ENCODE measurements at regions not wholly inside any gene's neighbourhood (a gene's known extent, or its start where the extent isn't known, plus 50 kb on each side); places are given as distances from the start of the nearest gene placed in this dataset.
"Not testable (repeated sequence)": the region's sequence is repeated elsewhere in the genome, so short reads cannot be mapped to it uniquely, and the experiment has no call there.

DNA sequence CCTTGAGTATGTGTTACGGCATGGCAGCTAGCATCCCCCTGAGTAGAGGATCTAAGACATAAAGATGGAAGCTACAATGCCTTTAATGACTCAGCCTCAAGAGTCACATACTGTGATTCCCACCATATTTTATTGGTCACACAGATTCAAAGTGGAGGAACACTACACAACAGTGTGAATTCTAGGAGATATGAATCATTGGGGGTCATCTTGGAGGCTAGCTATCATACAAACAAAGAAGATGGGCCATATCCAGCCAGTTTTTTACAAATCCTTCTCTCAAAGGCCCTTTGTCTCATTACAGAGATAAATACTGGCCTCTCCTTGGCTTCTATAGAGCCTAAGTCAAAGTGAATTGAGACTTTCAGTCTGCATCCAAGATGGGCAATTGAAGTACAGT lies 177.0 kb downstream of the TBX15 start:
- Histone ChIP-seq H3K27me3 (ENCODE audit: control insufficient read depth in 1 of 2, insufficient read depth in 2 of 2, low read length in 2 of 2) (no peaks in the 10 kb centered on the region), H3K4me3 (ENCODE audit: low read length) (no peak overlapping the region), H3K4me1 (ENCODE audit: insufficient read depth, low read length) (no peaks in the 10 kb centered on the region), H3K9me3 (ENCODE audit: control insufficient read depth in 1 of 2, insufficient read depth in 1 of 2, low read length in 2 of 2) (peaks cover 0 to 9% of the 10 kb centered on the region in 2 experiments), H3K27ac (ENCODE audit: low read depth in 1 of 2, low read length in 2 of 2) (no peak overlapping the region), H3K36me3 (ENCODE audit: insufficient read depth, low read length) (no peaks in the 10 kb centered on the region)
- POLR2A ChIA-PET = no interaction called here
- Mint-ChIP-seq H3K27me3 (no peaks in the 10 kb centered on the region), H3K9me3 (peaks cover 4% of the 10 kb centered on the region), H3K36me3 (ENCODE audit: low read depth) (no peaks in the 10 kb centered on the region), H3K27ac (no peak overlapping the region), H3K4me3 (no peak overlapping the region), H3K4me1 (ENCODE audit: low read depth) (no peaks in the 10 kb centered on the region)
- intact Hi-C loops (cut with DNase I, micrococcal nuclease) = no loop called here
- no peak for ATAC-seq (ENCODE audit: poor library complexity)
- DNase-seq = no peak
- CTCF ChIA-PET = no interaction called here
- TF ChIP-seq, protein P1, sequence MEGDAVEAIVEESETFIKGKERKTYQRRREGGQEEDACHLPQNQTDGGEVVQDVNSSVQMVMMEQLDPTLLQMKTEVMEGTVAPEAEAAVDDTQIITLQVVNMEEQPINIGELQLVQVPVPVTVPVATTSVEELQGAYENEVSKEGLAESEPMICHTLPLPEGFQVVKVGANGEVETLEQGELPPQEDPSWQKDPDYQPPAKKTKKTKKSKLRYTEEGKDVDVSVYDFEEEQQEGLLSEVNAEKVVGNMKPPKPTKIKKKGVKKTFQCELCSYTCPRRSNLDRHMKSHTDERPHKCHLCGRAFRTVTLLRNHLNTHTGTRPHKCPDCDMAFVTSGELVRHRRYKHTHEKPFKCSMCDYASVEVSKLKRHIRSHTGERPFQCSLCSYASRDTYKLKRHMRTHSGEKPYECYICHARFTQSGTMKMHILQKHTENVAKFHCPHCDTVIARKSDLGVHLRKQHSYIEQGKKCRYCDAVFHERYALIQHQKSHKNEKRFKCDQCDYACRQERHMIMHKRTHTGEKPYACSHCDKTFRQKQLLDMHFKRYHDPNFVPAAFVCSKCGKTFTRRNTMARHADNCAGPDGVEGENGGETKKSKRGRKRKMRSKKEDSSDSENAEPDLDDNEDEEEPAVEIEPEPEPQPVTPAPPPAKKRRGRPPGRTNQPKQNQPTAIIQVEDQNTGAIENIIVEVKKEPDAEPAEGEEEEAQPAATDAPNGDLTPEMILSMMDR (IDR thresholded peaks at IDR 0.05) = no peak

DNA sequence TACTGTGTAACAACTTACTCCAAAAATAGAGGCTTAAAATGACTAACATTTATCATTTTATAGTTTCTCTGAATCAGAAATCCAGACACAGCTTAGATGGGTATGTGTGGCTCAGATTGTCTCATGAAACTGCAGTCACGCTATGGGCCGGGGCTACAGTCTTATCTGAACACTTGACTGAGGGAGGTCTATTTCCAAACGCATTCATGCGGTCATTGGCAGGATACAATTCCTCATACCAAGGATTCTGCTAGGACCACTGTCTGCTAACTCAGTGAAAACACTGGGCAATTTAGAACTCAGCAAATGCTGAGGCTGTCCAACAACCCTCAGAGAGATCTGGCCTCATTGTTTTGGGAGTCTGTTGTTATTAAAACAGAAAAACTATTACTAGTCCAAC lies 178.6 kb downstream of the TBX15 start:
- TF ChIP-seq, protein P1 (IDR thresholded peaks at IDR 0.05) = no peak
- no peak overlapping the region for H3K4me3 ChIP-seq (ENCODE audit: low read length)
- H3K36me3 ChIP-seq (ENCODE audit: insufficient read depth, low read length) = no peaks in the 10 kb centered on the region
- Mint-ChIP-seq H3K27me3 (no peaks in the 10 kb centered on the region), H3K9me3 (peaks cover 12% of the 10 kb centered on the region), H3K4me3 (no peak overlapping the region), H3K27ac (no peak overlapping the region), H3K36me3 (ENCODE audit: low read depth) (no peaks in the 10 kb centered on the region), H3K4me1 (ENCODE audit: low read depth) (no peaks in the 10 kb centered on the region)
- no peaks in the 10 kb centered on the region for H3K4me1 ChIP-seq (ENCODE audit: insufficient read depth, low read length)
- no peak for DNase-seq
- intact Hi-C loops (cut with DNase I, micrococcal nuclease) = no loop called here
- H3K9me3 ChIP-seq (ENCODE audit: control insufficient read depth in 1 of 2, insufficient read depth in 1 of 2, low read length in 2 of 2) = peaks cover 0 to 9% of the 10 kb centered on the region in 2 experiments
- H3K27ac ChIP-seq (ENCODE audit: low read depth in 1 of 2, low read length in 2 of 2) = no peak overlapping the region
- ChIA-PET CTCF (no interaction called here), POLR2A (no interaction called here)
- no peak for ATAC-seq (ENCODE audit: poor library complexity)
- H3K27me3 ChIP-seq (ENCODE audit: control insufficient read depth in 1 of 2, insufficient read depth in 2 of 2, low read length in 2 of 2) = no peaks in the 10 kb centered on the region

DNA sequence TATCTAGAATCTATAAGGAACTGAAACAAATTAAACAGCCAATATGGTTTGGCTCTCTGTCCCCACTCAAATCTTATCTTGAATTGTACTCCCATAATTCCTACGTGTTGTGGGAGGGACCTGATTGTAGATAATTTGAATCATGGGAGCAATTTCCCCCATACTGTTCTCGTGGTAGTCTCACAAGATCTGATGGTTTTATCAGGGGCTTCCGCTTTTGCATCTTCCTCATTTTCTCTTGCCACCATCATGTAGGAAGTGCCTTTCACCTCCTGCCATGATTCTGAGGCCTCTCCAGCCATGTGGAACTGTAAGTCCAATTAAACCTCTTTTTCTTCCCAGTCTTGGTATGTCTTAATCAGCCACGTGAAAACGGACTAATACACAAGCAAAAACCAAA lies 185.0 kb downstream of the TBX15 start:
- H3K4me3 Mint-ChIP-seq; H3K36me3 Mint-ChIP-seq (ENCODE audit: low read depth); intact Hi-C loops (cut with DNase I, micrococcal nuclease); H3K27me3 ChIP-seq (ENCODE audit: control insufficient read depth in 1 of 2, insufficient read depth in 2 of 2, low read length in 2 of 2); CTCF ChIA-PET; H3K27me3 Mint-ChIP-seq; H3K9me3 ChIP-seq (ENCODE audit: control insufficient read depth in 1 of 2, insufficient read depth in 1 of 2, low read length in 2 of 2); POLR2A ChIA-PET; ATAC-seq (ENCODE audit: poor library complexity); H3K27ac ChIP-seq (ENCODE audit: low read depth in 1 of 2, low read length in 2 of 2); H3K4me1 Mint-ChIP-seq (ENCODE audit: low read depth); H3K4me3 ChIP-seq (ENCODE audit: low read length); H3K27ac Mint-ChIP-seq; DNase-seq; H3K4me1 ChIP-seq (ENCODE audit: insufficient read depth, low read length); H3K36me3 ChIP-seq (ENCODE audit: insufficient read depth, low read length): not testable (repeated sequence)
- H3K9me3 Mint-ChIP-seq = peaks cover 18% of the 10 kb centered on the region

DNA sequence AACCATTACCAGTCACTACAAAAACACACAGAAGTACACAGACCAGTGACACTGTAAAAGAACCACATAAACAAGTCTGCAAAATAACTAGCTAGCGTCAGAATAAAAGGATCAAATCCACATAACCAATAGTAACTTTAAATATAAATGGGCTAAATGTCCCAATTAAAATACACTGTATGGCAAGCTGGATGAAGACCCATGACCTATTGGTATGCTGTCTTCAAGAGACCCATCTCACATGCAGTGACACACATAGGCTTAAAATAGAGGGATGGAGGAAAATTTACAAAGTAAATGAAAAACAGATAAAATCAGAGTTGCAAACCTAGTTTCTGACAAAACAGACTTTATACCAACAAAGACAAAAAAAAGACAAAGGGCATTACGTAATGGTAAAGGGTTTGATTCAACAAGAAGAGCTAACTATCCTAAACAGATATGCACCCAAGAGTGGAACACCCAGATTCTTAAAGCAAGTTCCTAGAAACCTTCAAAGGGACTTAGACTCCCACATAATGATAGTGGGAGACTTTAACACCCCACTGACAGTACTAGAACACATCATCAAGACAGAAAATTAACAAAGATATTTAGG lies 196.9 kb downstream of the TBX15 start:
- CTCF ChIA-PET = no interaction called here
- Mint-ChIP-seq H3K4me3 (no peak overlapping the region), H3K36me3 (ENCODE audit: low read depth) (no peaks in the 10 kb centered on the region), H3K9me3 (peaks cover 20% of the 10 kb centered on the region), H3K27ac (no peak overlapping the region), H3K4me1 (ENCODE audit: low read depth) (no peaks in the 10 kb centered on the region), H3K27me3 (no peaks in the 10 kb centered on the region)
- Histone ChIP-seq H3K4me1 (ENCODE audit: insufficient read depth, low read length) (no peaks in the 10 kb centered on the region), H3K27me3 (ENCODE audit: control insufficient read depth in 1 of 2, insufficient read depth in 2 of 2, low read length in 2 of 2) (no peaks in the 10 kb centered on the region), H3K27ac (ENCODE audit: low read depth in 1 of 2, low read length in 2 of 2) (no peak overlapping the region), H3K4me3 (ENCODE audit: low read length) (no peak overlapping the region), H3K9me3 (ENCODE audit: control insufficient read depth in 1 of 2, insufficient read depth in 1 of 2, low read length in 2 of 2) (peaks cover 4 to 22% of the 10 kb centered on the region in 2 experiments), H3K36me3 (ENCODE audit: insufficient read depth, low read length) (no peaks in the 10 kb centered on the region)
- intact Hi-C loops (cut with DNase I, micrococcal nuclease) = no loop called here
- ATAC-seq (ENCODE audit: poor library complexity) (no peak), DNase-seq (no peak)
- POLR2A ChIA-PET = no interaction called here
- TF ChIP-seq, protein P1 (IDR thresholded peaks at IDR 0.05) = no peak
